KBM-7 (cell line): ENCODE measurements at regions not wholly inside any gene's neighbourhood (a gene's known extent, or its start where the extent isn't known, plus 50 kb on each side); places are given as distances from the start of the nearest gene placed in this dataset.

Experiments used
- DNase-seq: peaks from one replicate; pipeline ENCODE4 v3.0.0-alpha.2; 2015
- in situ Hi-C: fragments of 300-500 bp; cut with MboI; formaldehyde crosslinking; loops from 2 replicates; pipeline ENCODE4 v1.14.3; 2020; ENCODE audit warnings: low sequenced_read_pairs, low pct_unique_long_range_greater_than_20kb, mixed read lengths

GRCh38 chr20:56788671-56789610, 159.8 kb downstream of the TFAP2C start:
- no peak for DNase-seq
- in situ Hi-C loops, result no loop called here

GRCh38 chr20:56793916-56794315, 164.8 kb downstream of the TFAP2C start:
- in situ Hi-C loops, result no loop called here
- DNase-seq, result no peak

- in situ Hi-C loops, result no loop called here
- DNase-seq, result no peak
These were observed 166.4 kb downstream of the TFAP2C start for GRCh38 chr20:56795492-56795891.

- in situ Hi-C loops, result no loop called here
- no peak for DNase-seq
These were observed 167.2 kb downstream of the TFAP2C start for GRCh38 chr20:56796345-56796744.

- in situ Hi-C loops, result no loop called here
- DNase-seq, result no peak
These were observed 167.9 kb downstream of the TFAP2C start for GRCh38 chr20:56797023-56797422.

GRCh38 chr20:56798634-56799033, 169.5 kb downstream of the TFAP2C start:
- DNase-seq, result no peak
- in situ Hi-C loops, result no loop called here

GRCh38 chr20:56799187-56799586, 170.1 kb downstream of the TFAP2C start:
- DNase-seq, result no peak
- in situ Hi-C loops, result no loop called here

- in situ Hi-C loops, result no loop called here
- no peak for DNase-seq
These were observed 171.0 kb downstream of the TFAP2C start for GRCh38 chr20:56800088-56800487.

- in situ Hi-C loops, result no loop called here
- DNase-seq, result no peak
These were observed 173.1 kb downstream of the TFAP2C start for GRCh38 chr20:56801971-56802755.

GRCh38 chr20:56802805-56803204, 173.7 kb downstream of the TFAP2C start:
- in situ Hi-C loops, result no loop called here
- no peak for DNase-seq

- in situ Hi-C loops, result no loop called here
- DNase-seq, result no peak
These were observed 176.2 kb downstream of the TFAP2C start for GRCh38 chr20:56805313-56805712.

GRCh38 chr20:56805966-56806365, 176.9 kb downstream of the TFAP2C start:
- in situ Hi-C loops, result no loop called here
- no peak for DNase-seq

- in situ Hi-C loops, result no loop called here
These were observed 177.9 kb downstream of the TFAP2C start for GRCh38 chr20:56806952-56807517.

GRCh38 chr20:56808117-56808725, 179.1 kb downstream of the TFAP2C start:
- DNase-seq, result no peak
- in situ Hi-C loops, result no loop called here

More at GRCh38 chr20:56806952-56807517, 177.9 kb downstream of the TFAP2C start:
- DNase-seq, result no peak

GRCh38 chr20:56808732-56809131, 179.6 kb downstream of the TFAP2C start:
- DNase-seq, result no peak
- in situ Hi-C loops, result no loop called here

- no peak for DNase-seq
- in situ Hi-C loops, result no loop called here
These were observed 180.6 kb downstream of the TFAP2C start for GRCh38 chr20:56809668-56810067.

GRCh38 chr20:56810141-56810540, 181.0 kb downstream of the TFAP2C start:
- no peak for DNase-seq
- in situ Hi-C loops, result no loop called here

- no peak for DNase-seq
- in situ Hi-C loops, result no loop called here
These were observed 186.7 kb downstream of the TFAP2C start for GRCh38 chr20:56815796-56816195.

- DNase-seq, result no peak
These were observed 187.2 kb downstream of the TFAP2C start for GRCh38 chr20:56816349-56816748.

More at GRCh38 chr20:56816349-56816748, 187.2 kb downstream of the TFAP2C start:
- in situ Hi-C loops, result no loop called here
